ENCODE measurements at regions not wholly inside any gene's neighbourhood (a gene's known extent, or its start where the extent isn't known, plus 50 kb on each side); places are given as distances from the start of the nearest gene placed in this dataset.

DNA sequence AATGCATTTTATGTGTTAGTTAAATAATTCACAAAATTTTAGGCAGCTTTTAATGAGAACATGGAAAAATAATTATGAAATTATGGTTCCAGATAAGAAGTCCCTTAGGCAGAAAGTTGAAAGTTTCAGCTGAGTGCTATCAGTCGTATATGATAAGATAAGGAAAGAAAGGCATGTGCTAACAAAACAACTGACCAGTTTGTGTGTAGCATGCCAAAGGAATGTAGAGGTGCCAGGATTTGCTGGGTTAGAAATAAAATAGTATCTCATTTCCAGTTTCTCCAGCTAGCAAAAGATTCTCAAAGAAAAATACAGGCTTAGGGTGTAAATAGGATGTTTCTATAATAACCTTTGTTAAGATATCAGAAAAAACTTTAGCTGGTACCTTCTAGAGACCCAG is 1044.5 kb upstream of the CDH8 start:
- 55 to 67% methylated on average over 1 of the region's 1 CpG for WGBS, 2 donors (ENCODE audit: low coverage in 1 of 2)
- TF ChIP-seq POLR2AphosphoS5 (IDR thresholded peaks at IDR 0.05) (no peak), POLR2A (IDR thresholded peaks at IDR 0.05) (no peak), EP300 (IDR thresholded peaks at IDR 0.05; ENCODE audit: low read depth) (no peak)
- TF ChIP-seq, protein P1, sequence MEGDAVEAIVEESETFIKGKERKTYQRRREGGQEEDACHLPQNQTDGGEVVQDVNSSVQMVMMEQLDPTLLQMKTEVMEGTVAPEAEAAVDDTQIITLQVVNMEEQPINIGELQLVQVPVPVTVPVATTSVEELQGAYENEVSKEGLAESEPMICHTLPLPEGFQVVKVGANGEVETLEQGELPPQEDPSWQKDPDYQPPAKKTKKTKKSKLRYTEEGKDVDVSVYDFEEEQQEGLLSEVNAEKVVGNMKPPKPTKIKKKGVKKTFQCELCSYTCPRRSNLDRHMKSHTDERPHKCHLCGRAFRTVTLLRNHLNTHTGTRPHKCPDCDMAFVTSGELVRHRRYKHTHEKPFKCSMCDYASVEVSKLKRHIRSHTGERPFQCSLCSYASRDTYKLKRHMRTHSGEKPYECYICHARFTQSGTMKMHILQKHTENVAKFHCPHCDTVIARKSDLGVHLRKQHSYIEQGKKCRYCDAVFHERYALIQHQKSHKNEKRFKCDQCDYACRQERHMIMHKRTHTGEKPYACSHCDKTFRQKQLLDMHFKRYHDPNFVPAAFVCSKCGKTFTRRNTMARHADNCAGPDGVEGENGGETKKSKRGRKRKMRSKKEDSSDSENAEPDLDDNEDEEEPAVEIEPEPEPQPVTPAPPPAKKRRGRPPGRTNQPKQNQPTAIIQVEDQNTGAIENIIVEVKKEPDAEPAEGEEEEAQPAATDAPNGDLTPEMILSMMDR (IDR thresholded peaks at IDR 0.05): no peak
- Histone ChIP-seq H3K36me3 (no peaks in the 10 kb centered on the region), H3K4me3 (no peak overlapping the region), H3K4me1 (no peaks in the 10 kb centered on the region), H3K27me3 (no peaks in the 10 kb centered on the region), H3K9me3 (no peaks in the 10 kb centered on the region), H3K27ac (no peak overlapping the region)
- in situ Hi-C loops (cut with MboI; ENCODE audit: low pct_ligation_motif_present in 1 of 4, low pct_unique_long_range_greater_than_20kb in 1 of 4, low sequenced_read_pairs in 3 of 4): no loop called here
- no peak for DNase-seq
- intact Hi-C loops (cut with DNase I; ENCODE audit: low total_unique reads): no loop called here

DNA sequence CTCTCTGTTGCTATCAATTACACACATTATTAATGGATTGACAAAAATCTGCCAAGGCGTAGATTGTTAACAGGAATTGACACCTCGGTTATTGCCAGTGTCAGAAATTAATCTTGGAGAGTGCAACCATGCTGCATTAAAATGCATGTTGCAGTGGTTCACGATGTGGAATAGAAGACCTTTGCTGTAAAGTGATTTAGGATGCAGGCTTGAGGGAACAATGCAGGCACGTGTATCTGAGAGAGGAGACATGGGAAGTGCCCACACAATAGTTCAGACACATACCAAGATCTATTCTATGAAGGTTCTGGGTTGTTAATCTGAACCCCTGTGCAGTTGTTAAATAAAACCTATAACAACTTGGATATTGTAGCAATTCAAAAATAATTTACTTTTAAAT is 1032.8 kb upstream of the CDH8 start:
- no peak for DNase-seq
- intact Hi-C loops (cut with DNase I; ENCODE audit: low total_unique reads): no loop called here
- no peak overlapping the region for H3K4me3 ChIP-seq
- WGBS, 2 donors (ENCODE audit: low coverage in 1 of 2): 63 to 66% methylated on average over 4 of the region's 4 CpGs
- no peaks in the 10 kb centered on the region for H3K9me3 ChIP-seq
- TF ChIP-seq POLR2AphosphoS5 (IDR thresholded peaks at IDR 0.05) (no peak), EP300 (IDR thresholded peaks at IDR 0.05; ENCODE audit: low read depth) (no peak), POLR2A (IDR thresholded peaks at IDR 0.05) (no peak)
- TF ChIP-seq, protein P1 (IDR thresholded peaks at IDR 0.05): no peak
- H3K36me3 ChIP-seq: no peaks in the 10 kb centered on the region
- no peak overlapping the region for H3K27ac ChIP-seq
- in situ Hi-C loops (cut with MboI; ENCODE audit: low pct_ligation_motif_present in 1 of 4, low pct_unique_long_range_greater_than_20kb in 1 of 4, low sequenced_read_pairs in 3 of 4): no loop called here
- H3K27me3 ChIP-seq: no peaks in the 10 kb centered on the region
- H3K4me1 ChIP-seq: no peaks in the 10 kb centered on the region

DNA sequence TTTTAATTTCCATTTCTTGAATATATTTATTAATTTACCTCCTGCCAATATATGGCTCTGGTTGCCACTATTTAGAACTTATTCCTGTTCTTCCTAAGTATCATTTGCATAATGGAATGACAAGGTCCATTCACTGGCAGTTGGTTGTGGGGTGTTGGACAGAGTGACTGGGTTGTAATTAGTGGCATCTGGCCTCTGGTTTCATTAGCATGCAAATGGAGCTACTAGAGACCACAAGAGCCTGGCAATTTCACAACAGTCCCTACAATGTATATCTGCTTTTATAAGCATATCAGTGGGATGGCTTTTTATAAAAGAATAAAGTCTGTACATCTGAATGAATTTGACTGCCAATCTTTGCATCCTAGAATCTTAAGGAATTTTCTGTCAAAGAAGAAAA is 1030.9 kb upstream of the CDH8 start:
- H3K4me1 ChIP-seq: no peaks in the 10 kb centered on the region
- TF ChIP-seq POLR2AphosphoS5 (IDR thresholded peaks at IDR 0.05): no peak
- TF ChIP-seq POLR2A (IDR thresholded peaks at IDR 0.05): no peak
- TF ChIP-seq EP300 (IDR thresholded peaks at IDR 0.05; ENCODE audit: low read depth): no peak
- TF ChIP-seq, protein P1 (IDR thresholded peaks at IDR 0.05): no peak
- no peaks in the 10 kb centered on the region for H3K36me3 ChIP-seq
- H3K27ac ChIP-seq: no peak overlapping the region
- no peaks in the 10 kb centered on the region for H3K27me3 ChIP-seq
- H3K4me3 ChIP-seq: no peak overlapping the region
- no peaks in the 10 kb centered on the region for H3K9me3 ChIP-seq
- no peak for DNase-seq
- intact Hi-C loops (cut with DNase I; ENCODE audit: low total_unique reads): no loop called here
- in situ Hi-C loops (cut with MboI; ENCODE audit: low pct_ligation_motif_present in 1 of 4, low pct_unique_long_range_greater_than_20kb in 1 of 4, low sequenced_read_pairs in 3 of 4): no loop called here

DNA sequence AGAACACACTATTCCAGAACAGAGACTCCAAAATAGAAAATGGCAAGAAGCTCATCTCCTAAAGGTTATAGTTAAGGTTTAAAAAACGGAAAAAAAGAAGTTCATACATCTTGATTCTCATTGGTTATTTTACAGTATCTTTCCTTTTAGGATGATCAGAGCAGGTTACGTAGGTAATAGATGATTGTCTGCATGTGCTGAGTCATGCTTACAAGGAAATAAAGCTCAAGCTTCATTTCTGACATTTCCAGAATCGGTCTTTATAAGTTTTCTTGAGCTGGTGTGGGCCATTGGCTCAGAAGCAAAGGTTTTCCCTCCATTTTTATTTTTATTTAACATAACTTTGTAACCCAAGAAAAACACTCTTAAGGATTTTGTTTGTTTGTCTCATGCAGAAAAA is 1030.3 kb upstream of the CDH8 start:
- no peaks in the 10 kb centered on the region for H3K4me1 ChIP-seq
- no peak overlapping the region for H3K4me3 ChIP-seq
- intact Hi-C loops (cut with DNase I; ENCODE audit: low total_unique reads) (no loop called here), in situ Hi-C loops (cut with MboI; ENCODE audit: low pct_ligation_motif_present in 1 of 4, low pct_unique_long_range_greater_than_20kb in 1 of 4, low sequenced_read_pairs in 3 of 4) (no loop called here)
- H3K27ac ChIP-seq: no peak overlapping the region
- H3K9me3 ChIP-seq: no peaks in the 10 kb centered on the region
- WGBS, 2 donors (ENCODE audit: low coverage in 1 of 2): 51 to 70% methylated on average over 3 of the region's 3 CpGs
- no peaks in the 10 kb centered on the region for H3K36me3 ChIP-seq
- no peaks in the 10 kb centered on the region for H3K27me3 ChIP-seq
- DNase-seq: no peak
- TF ChIP-seq POLR2AphosphoS5 (IDR thresholded peaks at IDR 0.05) (no peak), POLR2A (IDR thresholded peaks at IDR 0.05) (no peak), EP300 (IDR thresholded peaks at IDR 0.05; ENCODE audit: low read depth) (no peak)
- TF ChIP-seq, protein P1 (IDR thresholded peaks at IDR 0.05): no peak

Measured in transverse colon (tissue), 4 donors.